K562 (cell line): ENCODE measurements at regions not wholly inside any gene's neighbourhood (a gene's known extent, or its start where the extent isn't known, plus 50 kb on each side); places are given as distances from the start of the nearest gene placed in this dataset.
A peak's percentile ranks its signal among the peaks of the same experiment; 100 is the strongest.

Experiments used
- ATAC-seq: fragments of 200-7000 bp; cut with Tn5 transposase; 3 replicates; pipeline ENCODE4 v1.9.1; 2020; ENCODE audit warnings: moderate library complexity
- BruUV-seq: library from RNA; stranded (reverse); fragments of 400-500 nt; replicated peaks from 2 replicates; lab custom pipeline; 2021; lab: Mats Ljungman, UMichigan
- CTCF ChIA-PET: fragments of 300-600 bp; formaldehyde crosslinking; extraction: SDS; loops from one replicate; lab custom pipeline; 2021; ENCODE audit warnings: low intra/inter-chr PET ratio; lab: Yijun Ruan, JAX
- POLR2A ChIA-PET: fragments of 300-600, 350-650 bp; sonication (Branson Sonifier 250); formaldehyde crosslinking; extraction: SDS; loops from one replicate; lab custom pipeline; 2021; ENCODE audit warnings: antibody characterized with exemption, inconsistent platforms; lab: Yijun Ruan, JAX
- DNase-seq, 4 experiments: peaks; one replicate each; pipeline versions ENCODE4 v3.0.0 to v3.0.0-alpha.2; 2011 to 2018; ENCODE audit warnings: low spot score in 3 of 4, mixed read lengths in 3 of 4; ENCODE audit errors: extremely low read depth in 1 of 4
- FAIRE-seq: peaks from 2 replicates; lab custom pipeline; 2011; peaks lifted over from hg19 to GRCh38; lab: Jason Lieb, UNC
- H2AFZ ChIP-seq: 2 replicates; pipeline ENCODE4 v1.6.0; 2011; ENCODE audit warnings: low read depth, low read length, control low read depth, inconsistent platforms
- H3K27ac ChIP-seq: fragments of 200-600 bp; 3 replicates; pipeline ENCODE4 v1.8.0; 2011; ENCODE audit warnings: low read depth, mild to moderate bottlenecking, control low read depth, inconsistent platforms, low read length, moderate library complexity, mixed read lengths; ENCODE audit errors: extremely low read depth
- H3K27me3 ChIP-seq, 2 experiments: fragments of 300-600 bp in 1 of 2; 2 replicates in 1 of 2; 3 replicates in 1 of 2; pipeline versions ENCODE4 v1.6.0 to v1.8.0; 2011; ENCODE audit warnings: inconsistent platforms in 2 of 2, low read length in 2 of 2, mild to moderate bottlenecking in 1 of 2, mixed read lengths in 1 of 2, moderate library complexity in 1 of 2; ENCODE audit not compliant: control insufficient read depth in 2 of 2, insufficient read depth in 2 of 2
- H3K36me3 ChIP-seq: fragments of 300-600 bp; 3 replicates; pipeline ENCODE4 v1.8.0; 2011; ENCODE audit warnings: mild to moderate bottlenecking, low read length, inconsistent platforms; ENCODE audit not compliant: control insufficient read depth, insufficient read depth
- H3K4me1 ChIP-seq, 2 experiments: fragments of 200-600 bp in 1 of 2; replicated peaks in 1 of 2; 2 replicates in 1 of 2; 3 replicates in 1 of 2; pipeline versions ENCODE4 v1.5.1 to v1.8.0; 2011; ENCODE audit warnings: inconsistent platforms in 2 of 2, low read length in 2 of 2, mild to moderate bottlenecking in 1 of 2, mixed read lengths in 1 of 2, moderate library complexity in 1 of 2; ENCODE audit not compliant: control insufficient read depth in 2 of 2, insufficient read depth in 2 of 2
- H3K4me2 ChIP-seq: 2 replicates; pipeline ENCODE4 v1.6.1; 2011; ENCODE audit warnings: low read length, control low read depth, inconsistent platforms, mixed read lengths; ENCODE audit not compliant: insufficient read depth
- H3K4me3 ChIP-seq: fragments of 200-600 bp; sonication (generic), shearing (Covaris generic); 2 replicates; pipeline ENCODE4 v1.5.1; 2016; ENCODE audit warnings: control low read depth, inconsistent platforms
- H3K79me2 ChIP-seq: fragments of 200-600 bp; 3 replicates; pipeline ENCODE4 v1.8.0; 2011; ENCODE audit warnings: low read length, inconsistent platforms; ENCODE audit not compliant: control insufficient read depth, insufficient read depth
- H3K9ac ChIP-seq, 2 experiments: 2 replicates each; pipeline versions ENCODE4 v1.6.0 to v1.6.1; 2011; ENCODE audit warnings: low read depth in 2 of 2, low read length in 2 of 2, control low read depth in 1 of 2, inconsistent platforms in 1 of 2, mild to moderate bottlenecking in 1 of 2, mixed read lengths in 1 of 2; ENCODE audit not compliant: insufficient read depth in 1 of 2
- H3K9me1 ChIP-seq: one replicate; pipeline ENCODE4 v1.6.0; 2011; ENCODE audit warnings: inconsistent platforms, mild to moderate bottlenecking, low read length, moderate library complexity; ENCODE audit not compliant: control insufficient read depth, insufficient read depth
- H3K9me3 ChIP-seq: replicated peaks from 2 replicates; pipeline ENCODE4 v1.5.1; 2011; ENCODE audit warnings: low read depth, low read length, inconsistent platforms; ENCODE audit not compliant: control insufficient read depth, insufficient read depth
- H4K20me1 ChIP-seq: replicated peaks from 2 replicates; pipeline ENCODE4 v1.6.1; 2011; ENCODE audit warnings: low read length, inconsistent platforms, mixed read lengths; ENCODE audit not compliant: control insufficient read depth, insufficient read depth
- ARID3B ChIP-seq: fragments of 250-450 bp; sonication (Bioruptor Pico); IDR thresholded peaks from 2 replicates; pipeline ENCODE4 v1.4.0; 2020; ENCODE audit warnings: borderline replicate concordance
- NEUROD1 ChIP-seq: fragments of 150-350 bp; IDR thresholded peaks from 2 replicates; pipeline ENCODE4 v1.6.1; 2014; ENCODE audit warnings: borderline replicate concordance, low read length, low read depth; ENCODE audit not compliant: partially characterized antibody
- PHB2 ChIP-seq: fragments of 450-650 bp; IDR thresholded peaks from 2 replicates; pipeline ENCODE4 v1.6.1; 2017; ENCODE audit warnings: low read depth
- RBM25 ChIP-seq: fragments of 200-400 bp; formaldehyde crosslinking; IDR thresholded peaks from 2 replicates; pipeline ENCODE4 v1.6.1; 2018; ENCODE audit warnings: low read length, low read depth, moderate library complexity; ENCODE audit not compliant: severe bottlenecking
- SLC30A9 ChIP-seq: fragments of 250-450 bp; sonication (Bioruptor Pico); IDR thresholded peaks from 2 replicates; pipeline ENCODE4 v1.8.0; 2022; ENCODE audit warnings: mild to moderate bottlenecking, moderate library complexity
- ZNF146 ChIP-seq: IDR thresholded peaks from one replicate; pipeline ENCODE4 v1.6.1; 2018; ENCODE audit warnings: missing compliant biosample characterization; ENCODE audit not compliant: unreplicated experiment
- WGBS: fragments of 100-300 bp; shearing (Covaris generic); methylation state at CpG from one replicate; pipeline ENCODE4 v1.1.6; 2016; ENCODE audit warnings: low coverage, mixed read lengths; ENCODE audit not compliant: insufficient coverage; ENCODE audit errors: missing lambda C conversion rate; 5-methylcytosine and 5-hydroxymethylcytosine counted together
- in situ Hi-C: fragments of 300-500 bp; cut with MboI; formaldehyde crosslinking; loops from 4 replicates; pipeline ENCODE4 v1.15.0; 2018; ENCODE audit warnings: inconsistent platforms, mixed read lengths
- intact Hi-C: fragments of 100-400 bp; cut with micrococcal nuclease; formaldehyde crosslinking; loops from 2 replicates; pipeline ENCODE4 v1.14.2; 2022

- H3K9me3 ChIP-seq, result no peaks in the 10 kb centered on the region
- no peak overlapping the region for H2AFZ ChIP-seq
- H3K4me1 ChIP-seq, result no peaks in the 10 kb centered on the region
- H3K4me3 ChIP-seq, result no peak overlapping the region
- no peak overlapping the region for H3K4me2 ChIP-seq
- DNase-seq (no peak), ATAC-seq (no peak), FAIRE-seq (no peak)
- H3K36me3 ChIP-seq, result no peaks in the 10 kb centered on the region
- intact Hi-C loops (no loop called here), in situ Hi-C loops (no loop called here)
- no peaks in the 10 kb centered on the region for H4K20me1 ChIP-seq
- WGBS, result 0% methylated on average over 1 of the region's 1 CpG
- no peak overlapping the region for H3K27ac ChIP-seq
- CTCF ChIA-PET, result no interaction called here
- H3K9me1 ChIP-seq, result no peaks in the 10 kb centered on the region
- H3K79me2 ChIP-seq, result no peaks in the 10 kb centered on the region
- POLR2A ChIA-PET, result interaction anchor here (0.6 kb wide), 1 partner anchor 31 kb away, joined by 3 read pairs; no protein-coding TSS in a partner anchor
- TF ChIP-seq NEUROD1, result no peak
- peak; percentile 54 for TF ChIP-seq ZNF146 (CRISPR knock-in tag)
- no peak for TF ChIP-seq PHB2
- TF ChIP-seq ARID3B (CRISPR knock-in tag), result no peak
- no peak for TF ChIP-seq SLC30A9 (CRISPR knock-in tag)
- TF ChIP-seq RBM25, result peak; percentile 28
- no peak overlapping the region for H3K9ac ChIP-seq
- BruUV-seq, result no TSS peak
- peaks cover 12 to 17% of the 10 kb centered on the region in 2 experiments for H3K27me3 ChIP-seq
Observed at GRCh38 chr1:36741066-36741465, 258.4 kb upstream of the CSF3R start.
